Activated T-cell treated with anti-CD3 and anti-CD28 coated beads for 1 hour (primary cell): ENCODE measurements at regions not wholly inside any gene's neighbourhood (a gene's known extent, or its start where the extent isn't known, plus 50 kb on each side); places are given as distances from the start of the nearest gene placed in this dataset.

Experiments used
- DNase-seq: peaks from one replicate; pipeline ENCODE4 v3.0.0-alpha.2; 2020; ENCODE audit warnings: low read depth

DNA sequence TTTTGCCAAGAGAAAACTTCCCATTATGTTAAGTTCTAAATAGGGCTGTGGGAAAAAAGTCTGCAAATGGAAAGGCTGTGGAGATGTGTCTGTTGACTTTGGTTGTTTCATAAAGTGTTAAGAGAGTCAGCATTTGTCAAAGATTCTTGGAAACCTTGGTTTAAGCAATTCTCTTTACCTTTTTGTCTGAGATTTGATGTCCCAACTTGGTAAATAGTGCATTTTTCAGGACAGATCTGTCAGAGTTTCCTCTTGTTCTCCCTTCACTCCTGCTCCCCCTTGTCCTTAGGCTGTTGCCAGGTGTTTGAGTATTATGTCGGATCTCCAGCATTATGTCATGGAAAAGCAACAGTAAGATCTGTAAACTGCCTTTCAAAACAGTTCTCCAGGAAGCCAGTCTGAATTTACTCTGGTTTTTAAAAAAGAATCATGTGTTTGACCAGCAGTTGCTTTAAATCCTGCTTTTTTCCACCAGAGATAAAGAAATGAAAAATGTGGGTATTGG is 79.1 kb upstream of the ADAMTSL1 start:
- DNase-seq = no peak

DNA sequence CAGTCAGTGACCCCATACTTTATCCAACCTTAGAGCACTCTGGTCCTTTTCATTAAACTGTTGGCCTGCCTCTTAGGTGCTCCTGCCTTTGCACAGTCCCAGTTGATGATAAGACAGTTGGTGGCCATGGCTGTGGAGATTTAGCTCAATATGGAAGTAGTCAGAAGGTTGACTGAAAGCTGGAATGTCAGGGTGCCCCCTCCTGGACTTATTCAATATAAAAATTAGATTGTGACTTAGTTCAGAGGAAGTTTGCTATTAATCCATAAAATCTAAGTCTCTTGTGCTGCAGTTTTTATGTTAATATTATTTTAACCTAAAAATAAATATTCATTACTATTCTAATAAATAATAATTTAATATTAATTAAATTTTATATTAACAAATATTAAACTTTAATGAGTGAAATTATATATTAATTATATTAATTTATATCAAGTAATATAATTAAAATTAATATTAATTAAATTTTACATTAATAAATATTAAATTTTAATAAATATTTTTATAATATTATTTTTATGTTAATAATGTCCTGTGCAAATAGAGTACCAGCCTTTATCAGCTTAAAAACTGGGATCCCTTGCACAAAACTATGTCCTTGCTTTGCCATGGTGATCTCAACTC is 77.7 kb upstream of the ADAMTSL1 start:
- DNase-seq = no peak

DNA sequence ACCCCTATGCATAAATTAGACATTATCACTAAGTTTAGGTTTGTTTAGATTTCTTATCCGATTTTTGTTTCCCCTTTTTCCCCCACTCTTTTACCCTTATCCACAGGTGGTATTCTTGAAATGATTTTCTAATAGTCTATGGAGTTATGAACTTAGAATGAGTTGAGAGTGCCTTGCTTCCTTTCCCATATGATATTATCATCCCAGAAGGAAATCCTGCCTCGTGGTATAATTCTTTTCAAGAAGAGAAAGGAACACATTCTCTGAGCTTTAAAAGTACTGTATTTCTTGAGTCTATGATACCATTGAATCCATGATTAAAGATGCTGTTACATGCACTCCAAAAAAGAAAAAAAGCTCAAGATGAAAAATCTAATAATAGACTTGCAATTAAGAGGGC is 76.9 kb upstream of the ADAMTSL1 start:
- no peak for DNase-seq

DNA sequence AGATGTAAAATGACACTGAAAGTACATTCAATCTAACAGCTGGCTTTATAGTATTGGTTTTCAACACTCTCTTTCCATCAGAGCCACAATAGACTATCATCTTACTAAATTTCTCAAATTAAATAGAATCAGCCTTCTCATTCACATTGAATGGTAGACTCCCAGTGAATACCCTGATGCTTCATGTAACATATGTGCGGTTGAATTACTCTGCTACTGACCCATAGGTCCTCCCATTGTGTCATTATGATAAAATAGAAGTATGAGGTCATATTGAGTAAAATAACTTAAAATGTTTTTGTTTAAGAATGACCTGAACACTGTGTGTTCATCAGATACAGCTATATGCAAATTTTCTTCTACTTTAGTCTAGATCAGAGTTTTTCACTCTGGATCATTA is 75.9 kb upstream of the ADAMTSL1 start:
- no peak for DNase-seq

DNA sequence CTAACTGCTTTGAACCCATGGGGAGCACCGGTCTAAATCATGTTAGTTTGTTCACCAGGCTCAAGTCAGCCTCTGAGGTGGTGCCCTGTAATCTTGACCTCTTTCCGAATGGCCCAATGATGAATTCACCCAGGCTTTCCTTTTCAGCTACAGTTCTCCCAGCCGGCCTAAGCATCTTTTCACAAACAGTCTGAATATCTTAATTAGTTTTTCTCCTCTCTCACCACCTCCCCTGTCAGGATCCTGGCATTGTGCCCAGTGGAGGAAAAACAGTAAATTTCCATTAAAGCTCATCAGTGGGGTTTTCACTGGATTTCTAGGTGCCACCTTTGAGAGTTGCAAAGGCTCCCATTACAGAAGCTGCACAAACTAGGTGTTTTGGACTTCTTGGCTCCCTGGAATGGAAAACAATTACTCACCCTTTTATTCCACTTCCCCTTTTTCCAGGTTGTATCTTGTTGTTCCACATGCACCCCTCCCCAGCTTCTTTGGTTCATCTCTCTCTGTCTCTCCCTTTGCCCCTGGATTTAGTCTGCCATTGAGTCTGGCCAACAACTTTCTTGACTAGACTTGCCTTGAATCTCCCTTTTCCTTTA is 69.4 kb upstream of the ADAMTSL1 start:
- DNase-seq = no peak

DNA sequence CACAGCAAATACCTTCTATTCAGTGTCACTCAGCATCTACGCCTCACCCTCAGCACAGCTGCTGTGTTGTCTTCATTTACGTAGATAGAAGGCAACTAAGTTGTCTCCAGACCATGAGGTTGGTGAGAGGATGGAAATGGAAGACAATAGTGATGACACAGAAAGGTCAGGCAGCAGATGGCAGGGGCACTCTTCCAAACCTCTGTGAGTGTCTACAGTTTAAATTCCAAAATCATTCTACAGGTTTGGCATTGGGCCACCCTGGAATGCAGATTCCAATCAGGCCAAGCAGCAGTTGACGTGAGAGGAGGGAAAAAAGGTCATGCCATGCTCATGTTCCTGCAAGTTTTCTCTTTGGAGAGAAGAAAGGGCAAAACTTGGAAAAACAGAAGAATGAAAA is 68.7 kb upstream of the ADAMTSL1 start:
- no peak for DNase-seq

DNA sequence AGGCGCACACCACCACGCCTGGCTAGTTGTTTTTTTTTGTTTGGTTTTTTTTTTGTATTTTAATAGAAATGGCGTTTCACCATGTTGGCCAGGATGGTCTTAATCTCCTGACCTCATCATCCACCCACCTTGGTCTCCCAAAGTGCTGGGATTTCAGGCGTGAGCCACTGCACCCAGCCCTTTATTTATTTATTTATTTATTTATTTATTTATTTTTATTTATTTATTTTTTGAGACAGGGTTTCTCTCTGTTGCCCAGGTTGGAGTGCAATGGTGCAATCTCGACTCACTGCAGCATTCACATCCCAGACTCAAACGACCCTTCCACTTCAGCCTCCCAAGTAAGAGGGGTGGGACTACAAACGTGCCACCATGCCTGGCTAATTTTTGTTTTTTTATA is 63.0 kb upstream of the ADAMTSL1 start:
- no peak for DNase-seq

DNA sequence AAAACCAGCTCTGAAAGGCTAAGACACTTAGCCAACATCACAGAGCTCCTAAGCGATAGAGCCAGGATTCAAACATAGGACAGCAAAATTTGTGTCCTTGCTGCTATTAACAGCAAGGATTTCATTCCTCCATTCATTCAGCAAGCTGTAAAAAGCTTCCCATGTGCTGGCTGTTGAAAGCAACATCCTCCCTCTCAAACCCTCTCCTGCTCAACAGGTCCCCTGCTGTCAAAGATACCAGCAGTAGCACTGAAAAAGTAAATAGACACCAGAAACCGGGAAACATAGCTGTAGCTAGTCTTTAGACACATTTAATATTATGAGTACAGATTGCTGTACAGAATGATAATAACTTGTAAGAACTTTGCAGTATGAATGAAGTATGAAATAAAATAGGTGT is 52.6 kb upstream of the ADAMTSL1 start:
- DNase-seq = no peak

DNA sequence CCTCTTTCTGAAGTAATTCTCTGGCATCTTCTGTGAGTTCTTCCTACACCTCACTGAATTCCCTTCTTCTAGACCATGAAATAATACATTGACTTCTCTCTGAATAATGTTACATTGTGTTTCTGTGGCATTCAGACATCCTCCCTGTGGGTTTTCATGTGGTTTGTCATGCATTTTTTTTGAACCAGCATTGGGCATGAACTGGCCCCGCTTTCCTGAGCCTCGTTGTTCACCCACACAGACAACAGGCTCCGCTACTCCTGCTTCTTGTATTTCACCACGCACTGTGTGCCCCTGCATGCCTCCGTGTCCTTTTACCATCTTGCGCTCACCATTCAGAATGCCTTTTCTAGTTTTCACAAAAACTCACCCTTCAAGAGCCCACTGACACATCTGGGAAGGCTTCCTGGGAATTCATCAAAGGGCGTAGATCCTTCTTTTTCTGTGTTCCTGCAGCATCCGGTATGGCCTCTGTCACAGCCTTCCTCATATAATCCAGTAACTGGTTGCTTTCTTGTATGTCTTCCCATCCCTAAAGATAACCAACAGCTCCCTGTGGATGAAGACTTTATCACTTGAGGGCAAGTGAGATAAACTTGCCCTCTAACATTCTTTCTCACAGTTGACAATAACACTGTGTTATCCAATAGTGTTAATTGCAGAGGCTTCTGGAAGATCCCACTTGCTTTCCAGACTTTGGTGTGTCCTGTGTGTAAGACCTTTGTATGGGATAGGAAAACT is 51.5 kb upstream of the ADAMTSL1 start:
- DNase-seq = no peak

DNA sequence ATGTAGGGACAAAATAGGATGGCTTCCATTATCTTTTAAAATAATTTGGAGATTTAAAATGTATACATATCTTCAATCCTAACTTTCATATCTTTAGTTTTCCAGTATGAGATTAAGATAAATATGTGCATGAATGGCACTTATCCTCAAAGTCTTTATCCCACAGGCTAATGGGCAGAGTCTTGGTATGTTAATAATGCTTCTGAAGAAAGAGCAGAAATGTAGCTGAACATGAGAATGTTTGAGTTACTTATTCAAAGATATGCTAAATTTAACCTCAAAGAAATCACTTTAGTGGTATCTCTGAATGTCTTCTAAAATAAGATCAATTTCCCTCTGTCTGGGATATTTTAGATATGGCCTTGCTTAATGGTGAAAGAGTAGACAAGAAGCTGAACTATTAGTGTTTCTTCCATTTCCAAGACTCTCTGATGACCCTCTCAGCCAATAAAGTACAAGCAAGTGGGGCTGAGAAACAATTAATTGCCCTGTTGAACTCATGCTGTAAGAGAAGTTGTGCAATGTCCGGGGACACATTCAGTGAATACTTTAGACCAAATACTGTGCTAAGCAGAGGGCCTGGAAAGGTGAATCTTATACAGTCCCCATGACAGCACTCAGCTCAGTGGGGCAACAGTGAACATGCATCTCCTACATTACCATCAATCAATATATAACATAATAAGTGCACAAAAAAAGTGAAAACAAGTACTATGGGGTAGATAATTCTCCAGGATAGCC is 50.0 kb upstream of the ADAMTSL1 start:
- no peak for DNase-seq
